Peyer's patch (tissue), 4 donors: ENCODE measurements at regions not wholly inside any gene's neighbourhood (a gene's known extent, or its start where the extent isn't known, plus 50 kb on each side); places are given as distances from the start of the nearest gene placed in this dataset.

Source experiments
- POLR2A ChIP-seq, 2 donors: fragments of 450-650 bp; IDR thresholded peaks; one replicate each; pipeline ENCODE4 v1.5.1; 2017; ENCODE audit warnings: antibody characterized with exemption in 2 of 2, mild to moderate bottlenecking in 2 of 2, moderate library complexity in 2 of 2
- TF ChIP-seq, protein P1 (sequence below), 6 experiments: fragments of 450-650 bp in 4 of 6; fragments of 200-600 bp in 2 of 6; sonication (generic) in 1 of 6; IDR thresholded peaks; one replicate each; pipeline ENCODE4 v1.5.1; 2017 to 2019; ENCODE audit warnings: antibody characterized with exemption in 6 of 6, mild to moderate bottlenecking in 3 of 6, moderate library complexity in 1 of 6

GRCh38 chr3:174397848-174398247, 461.3 kb upstream of the NAALADL2 start:
- TF ChIP-seq, protein P1, sequence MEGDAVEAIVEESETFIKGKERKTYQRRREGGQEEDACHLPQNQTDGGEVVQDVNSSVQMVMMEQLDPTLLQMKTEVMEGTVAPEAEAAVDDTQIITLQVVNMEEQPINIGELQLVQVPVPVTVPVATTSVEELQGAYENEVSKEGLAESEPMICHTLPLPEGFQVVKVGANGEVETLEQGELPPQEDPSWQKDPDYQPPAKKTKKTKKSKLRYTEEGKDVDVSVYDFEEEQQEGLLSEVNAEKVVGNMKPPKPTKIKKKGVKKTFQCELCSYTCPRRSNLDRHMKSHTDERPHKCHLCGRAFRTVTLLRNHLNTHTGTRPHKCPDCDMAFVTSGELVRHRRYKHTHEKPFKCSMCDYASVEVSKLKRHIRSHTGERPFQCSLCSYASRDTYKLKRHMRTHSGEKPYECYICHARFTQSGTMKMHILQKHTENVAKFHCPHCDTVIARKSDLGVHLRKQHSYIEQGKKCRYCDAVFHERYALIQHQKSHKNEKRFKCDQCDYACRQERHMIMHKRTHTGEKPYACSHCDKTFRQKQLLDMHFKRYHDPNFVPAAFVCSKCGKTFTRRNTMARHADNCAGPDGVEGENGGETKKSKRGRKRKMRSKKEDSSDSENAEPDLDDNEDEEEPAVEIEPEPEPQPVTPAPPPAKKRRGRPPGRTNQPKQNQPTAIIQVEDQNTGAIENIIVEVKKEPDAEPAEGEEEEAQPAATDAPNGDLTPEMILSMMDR (IDR thresholded peaks at IDR 0.05): peak in 4 of 6 experiments; percentile 29 to 58 (median 55)
- no peak for TF ChIP-seq POLR2A (IDR thresholded peaks at IDR 0.05)
